ENCODE measurements at regions not wholly inside any gene's neighbourhood (a gene's known extent, or its start where the extent isn't known, plus 50 kb on each side); places are given as distances from the start of the nearest gene placed in this dataset.

GRCh38 chr20:56900252-56900651 is 271.1 kb downstream of the TFAP2C start:
- TF ChIP-seq CTCF (IDR thresholded peaks at IDR 0.05) (no peak), POLR2AphosphoS5 (IDR thresholded peaks at IDR 0.05) (no peak), POLR2A (IDR thresholded peaks at IDR 0.05) (no peak)
